Glomerular visceral epithelial cell (primary cell): ENCODE measurements at regions not wholly inside any gene's neighbourhood (a gene's known extent, or its start where the extent isn't known, plus 50 kb on each side); places are given as distances from the start of the nearest gene placed in this dataset.
A peak's percentile ranks its signal among the peaks of the same experiment; 100 is the strongest.

Experiments
- DNase-seq: peaks from one replicate; pipeline ENCODE4 v3.0.0-alpha.2; 2016; ENCODE audit errors: extremely low spot score

- DNase-seq, result peak; percentile 95
Observed at GRCh38 chr12:58364389-58365086, 423.2 kb downstream of the ATP23 start.

GRCh38 chr12:58365087-58365390, 423.7 kb downstream of the ATP23 start:
- no peak for DNase-seq

GRCh38 chr12:58367041-58367440, 425.7 kb downstream of the ATP23 start:
- DNase-seq, result no peak

GRCh38 chr12:58368001-58368400, 426.6 kb downstream of the ATP23 start:
- DNase-seq, result peak; percentile 13

- DNase-seq, result no peak
Observed at GRCh38 chr12:58369576-58369975, 428.2 kb downstream of the ATP23 start.

- DNase-seq, result no peak
Observed at GRCh38 chr12:58372298-58372697, 430.9 kb downstream of the ATP23 start.

GRCh38 chr12:58378028-58378427, 436.7 kb downstream of the ATP23 start:
- no peak for DNase-seq

GRCh38 chr12:58381546-58381945, 440.2 kb downstream of the ATP23 start:
- no peak for DNase-seq

GRCh38 chr12:58384196-58384595, 442.8 kb downstream of the ATP23 start:
- DNase-seq, result no peak

- no peak for DNase-seq
Observed at GRCh38 chr12:58386136-58386535, 444.8 kb downstream of the ATP23 start.

GRCh38 chr12:58387199-58387598, 445.8 kb downstream of the ATP23 start:
- DNase-seq, result peak; percentile 33

- no peak for DNase-seq
Observed at GRCh38 chr12:58388261-58388660, 446.9 kb downstream of the ATP23 start.

GRCh38 chr12:58393152-58393551, 451.8 kb downstream of the ATP23 start:
- peak; percentile 62 for DNase-seq

GRCh38 chr12:58395056-58395455, 453.7 kb downstream of the ATP23 start:
- DNase-seq, result no peak

GRCh38 chr12:58395470-58395869, 454.1 kb downstream of the ATP23 start:
- DNase-seq, result peak; percentile 88

- DNase-seq, result no peak
Observed at GRCh38 chr12:58396239-58396638, 454.9 kb downstream of the ATP23 start.

- DNase-seq, result no peak
Observed at GRCh38 chr12:58405363-58405762, 464.0 kb downstream of the ATP23 start.

- no peak for DNase-seq
Observed at GRCh38 chr12:58408516-58408915, 467.1 kb downstream of the ATP23 start.

GRCh38 chr12:58412461-58413060, 471.2 kb downstream of the ATP23 start:
- no peak for DNase-seq

GRCh38 chr12:58413794-58414193, 472.4 kb downstream of the ATP23 start:
- peak; percentile 6 for DNase-seq

- DNase-seq, result peak; percentile 5
Observed at GRCh38 chr12:58414398-58414871, 473.1 kb downstream of the ATP23 start.

- no peak for DNase-seq
Observed at GRCh38 chr12:58415716-58416115, 474.3 kb downstream of the ATP23 start.

GRCh38 chr12:58416236-58416635, 474.9 kb downstream of the ATP23 start:
- peak; percentile 54 for DNase-seq
